ENCODE measurements at regions not wholly inside any gene's neighbourhood (a gene's known extent, or its start where the extent isn't known, plus 50 kb on each side); places are given as distances from the start of the nearest gene placed in this dataset.

DNA sequence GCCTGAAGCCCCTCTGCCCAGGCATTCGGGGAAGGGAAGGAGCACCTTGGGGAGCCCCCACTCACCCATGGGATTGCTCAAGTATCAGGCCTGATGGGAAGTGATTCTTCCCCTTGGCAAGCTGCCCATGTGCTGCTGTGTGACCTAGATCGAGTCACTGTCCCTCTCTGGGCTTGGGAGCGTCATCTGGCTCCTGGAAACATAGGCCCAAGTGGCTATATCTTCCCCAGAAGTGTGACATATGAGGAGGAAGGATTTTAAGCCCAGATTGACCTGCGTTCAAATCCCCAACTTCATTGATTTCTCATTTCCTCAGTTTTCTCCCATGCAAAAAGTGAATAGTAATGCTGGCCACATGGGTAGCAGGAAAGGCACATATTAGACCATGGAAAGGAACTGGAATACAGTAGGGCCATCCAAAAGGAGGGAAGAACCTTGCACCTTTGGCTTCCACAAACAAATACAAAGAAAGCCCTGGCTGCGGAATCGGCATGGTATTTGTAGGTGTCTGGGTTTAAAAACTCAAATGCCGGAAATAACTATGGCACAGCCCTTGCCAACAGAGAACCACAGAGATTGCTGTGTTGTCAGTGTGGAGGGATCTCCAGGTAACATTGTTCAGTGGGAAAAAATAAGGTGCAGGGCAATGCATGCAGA lies 169.5 kb upstream of the ZMIZ1 start:
- H3K4me2 ChIP-seq = no peak overlapping the region

DNA sequence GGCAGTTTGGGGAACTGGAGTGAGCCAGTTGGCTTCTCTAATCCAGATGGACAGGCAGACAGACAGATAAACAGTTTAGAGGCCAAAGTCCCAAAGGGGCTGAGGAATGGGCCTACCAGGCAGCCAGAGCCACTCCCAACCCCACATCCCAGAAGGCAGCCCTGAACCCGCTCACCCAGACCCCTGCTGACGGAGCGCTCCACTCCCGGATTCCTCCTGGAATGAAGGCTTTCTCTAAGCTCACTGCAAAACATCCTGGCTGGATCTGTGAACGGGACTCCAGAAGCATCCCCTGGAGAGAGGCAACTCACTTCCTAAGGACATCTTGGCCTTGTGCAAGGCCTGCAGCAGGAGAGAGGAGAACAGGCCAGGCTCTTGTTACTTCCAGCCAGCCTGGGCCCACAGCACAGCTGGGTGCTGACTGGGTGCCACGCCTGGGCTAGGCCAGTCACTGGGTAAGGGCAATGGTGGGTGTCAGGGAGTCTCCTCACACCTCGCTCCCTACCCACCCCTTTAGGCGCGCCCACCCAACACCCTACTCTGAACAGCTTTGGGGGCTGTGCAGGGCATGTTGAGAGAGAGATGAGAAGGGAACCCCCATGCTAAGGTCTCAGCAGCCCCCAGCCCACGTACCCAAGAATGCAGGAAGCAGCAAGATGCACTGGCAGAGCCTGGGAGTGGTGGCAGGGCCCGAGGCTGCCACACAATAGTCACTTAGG lies 168.6 kb upstream of the ZMIZ1 start:
- Histone ChIP-seq H3K27ac (no peak overlapping the region), H4K20me1 (no peaks in the 10 kb centered on the region), H3K27me3 (no peaks in the 10 kb centered on the region), H3K4me3 (no peak overlapping the region), H3K36me3 (no peaks in the 10 kb centered on the region), H3K9ac (no peak overlapping the region), H3K9me3 (replicated peaks in 1 of 11) (peaks cover 4 to 20% (median 14%) of the 10 kb centered on the region in 11 experiments; a peak in 20 of 22 replicates), H3K4me2 (no peak overlapping the region), H3K4me1 (peaks cover 0 to 5% (median 4%) of the 10 kb centered on the region in 10 experiments; a peak in 11 of 20 replicates)
- no peak for TF ChIP-seq Cebpa-rat (IDR thresholded peaks at IDR 0.05)

More for the DNA sequence above, 169.5 kb upstream of the ZMIZ1 start:
- no peak overlapping the region for H3K27ac ChIP-seq
- H3K27me3 ChIP-seq = no peaks in the 10 kb centered on the region
- no peak overlapping the region for H3K4me3 ChIP-seq
- H3K9ac ChIP-seq = no peak overlapping the region
- H3K36me3 ChIP-seq = no peaks in the 10 kb centered on the region
- H3K4me1 ChIP-seq = peaks cover 0 to 11% (median 7%) of the 10 kb centered on the region in 10 experiments; a peak in 11 of 20 replicates
- no peak for TF ChIP-seq Cebpa-rat (IDR thresholded peaks at IDR 0.05)
- no peaks in the 10 kb centered on the region for H4K20me1 ChIP-seq
- peaks cover 4 to 20% (median 14%) of the 10 kb centered on the region in 11 experiments; a peak in 20 of 22 replicates for H3K9me3 ChIP-seq (replicated peaks in 1 of 11)

DNA sequence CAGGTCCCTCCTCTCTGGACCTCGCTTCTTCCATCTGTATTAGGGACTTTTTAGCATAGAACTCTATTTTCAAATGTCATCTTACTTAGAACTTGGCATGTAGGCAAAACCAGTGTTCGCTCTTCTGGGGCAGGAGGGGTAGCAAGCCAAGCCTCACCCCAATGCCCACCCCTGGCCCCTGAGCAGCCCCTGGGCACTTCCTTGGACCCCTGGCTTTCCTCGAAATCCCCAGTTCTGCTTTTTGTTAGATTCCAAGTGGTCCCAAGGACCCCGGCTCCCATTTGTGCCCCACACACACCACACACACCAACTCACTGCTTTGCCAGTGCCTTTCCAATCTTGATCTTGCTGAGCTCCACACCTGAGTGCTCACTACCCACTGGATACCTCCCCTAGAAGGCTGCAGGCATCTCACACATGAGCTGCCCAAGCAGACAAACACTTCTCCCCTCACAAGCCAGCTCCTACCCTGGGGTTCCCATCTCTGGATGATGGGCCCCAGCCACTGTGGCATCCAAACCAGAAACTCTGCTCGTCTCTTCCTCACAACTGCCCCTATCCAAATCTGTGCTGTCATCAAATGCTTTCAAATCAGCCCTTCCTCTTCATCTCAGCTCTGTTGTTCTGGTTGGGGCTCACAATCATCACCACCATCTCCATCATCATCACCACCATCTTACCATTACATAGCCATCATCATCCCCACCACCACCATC lies 167.9 kb upstream of the ZMIZ1 start:
- no peak overlapping the region for H3K9ac ChIP-seq
- no peaks in the 10 kb centered on the region for H3K4me1 ChIP-seq
- H3K4me3 ChIP-seq = no peak overlapping the region
- no peak for TF ChIP-seq Cebpa-rat (IDR thresholded peaks at IDR 0.05)
- no peaks in the 10 kb centered on the region for H4K20me1 ChIP-seq
- H3K27ac ChIP-seq = no peak overlapping the region
- H3K9me3 ChIP-seq (replicated peaks in 1 of 11) = peaks cover 4 to 20% (median 14%) of the 10 kb centered on the region in 11 experiments; a peak in 20 of 22 replicates
- no peak overlapping the region for H3K4me2 ChIP-seq
- no peaks in the 10 kb centered on the region for H3K27me3 ChIP-seq
- no peaks in the 10 kb centered on the region for H3K36me3 ChIP-seq

DNA sequence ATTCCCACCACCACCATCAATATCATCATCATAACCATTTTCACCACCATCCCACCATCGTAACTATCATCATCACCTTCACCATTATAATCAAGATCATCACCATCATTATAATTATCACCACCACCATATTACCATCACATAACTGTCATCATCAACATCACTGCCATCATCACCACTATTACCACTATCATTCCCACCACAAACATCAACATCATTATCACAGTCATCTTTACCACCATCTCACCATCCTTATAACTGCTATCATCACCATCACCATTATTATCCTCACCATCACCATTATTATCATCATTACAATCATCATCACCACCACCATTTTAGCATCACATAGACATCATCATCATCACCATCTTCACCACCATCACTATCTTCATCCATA lies 167.1 kb upstream of the ZMIZ1 start:
- no peak overlapping the region for H3K4me3 ChIP-seq
- no peaks in the 10 kb centered on the region for H3K4me1 ChIP-seq
- H3K9ac ChIP-seq = no peak overlapping the region
- no peaks in the 10 kb centered on the region for H3K36me3 ChIP-seq
- no peaks in the 10 kb centered on the region for H3K27me3 ChIP-seq
- H4K20me1 ChIP-seq = no peaks in the 10 kb centered on the region; a peak in 1 of 22 replicates
- H3K9me3 ChIP-seq (replicated peaks in 1 of 11) = peaks cover 4 to 20% (median 14%) of the 10 kb centered on the region in 11 experiments; a peak in 20 of 22 replicates
- H3K4me2 ChIP-seq = no peak overlapping the region
- no peak for TF ChIP-seq Cebpa-rat (IDR thresholded peaks at IDR 0.05)
- H3K27ac ChIP-seq = no peak overlapping the region

DNA sequence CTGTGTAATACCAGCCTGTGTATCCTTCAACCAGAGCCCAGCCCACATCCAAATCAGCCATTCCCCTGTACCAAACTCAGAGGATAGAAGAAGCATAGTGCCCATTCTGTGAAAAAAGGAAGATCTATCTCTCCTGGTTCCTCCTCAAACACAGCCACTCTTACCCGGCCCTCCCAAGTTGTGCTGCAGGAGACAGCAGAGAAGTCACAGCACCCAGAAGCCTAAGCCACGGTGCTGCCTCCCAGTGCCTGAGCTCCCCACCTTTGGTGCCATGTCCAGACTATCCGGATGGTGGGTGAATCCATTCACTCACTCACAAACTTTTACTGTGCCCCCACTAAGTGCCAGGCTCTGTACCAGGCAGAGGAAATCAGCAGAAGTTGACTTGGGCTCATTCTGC lies 166.0 kb upstream of the ZMIZ1 start:
- no peak overlapping the region for H3K9ac ChIP-seq
- H3K27ac ChIP-seq = no peak overlapping the region
- H3K36me3 ChIP-seq = no peaks in the 10 kb centered on the region
- no peak overlapping the region for H3K4me2 ChIP-seq
- H3K4me1 ChIP-seq = peaks cover 0 to 5% (median 0%) of the 10 kb centered on the region in 10 experiments; a peak in 2 of 20 replicates
- no peak overlapping the region for H3K4me3 ChIP-seq
- no peaks in the 10 kb centered on the region for H3K27me3 ChIP-seq
- TF ChIP-seq Cebpa-rat (IDR thresholded peaks at IDR 0.05) = no peak
- peaks cover 4 to 12% (median 9%) of the 10 kb centered on the region in 11 experiments; a peak in 20 of 22 replicates for H3K9me3 ChIP-seq (replicated peaks in 1 of 11)
- no peaks in the 10 kb centered on the region; a peak in 2 of 22 replicates for H4K20me1 ChIP-seq

DNA sequence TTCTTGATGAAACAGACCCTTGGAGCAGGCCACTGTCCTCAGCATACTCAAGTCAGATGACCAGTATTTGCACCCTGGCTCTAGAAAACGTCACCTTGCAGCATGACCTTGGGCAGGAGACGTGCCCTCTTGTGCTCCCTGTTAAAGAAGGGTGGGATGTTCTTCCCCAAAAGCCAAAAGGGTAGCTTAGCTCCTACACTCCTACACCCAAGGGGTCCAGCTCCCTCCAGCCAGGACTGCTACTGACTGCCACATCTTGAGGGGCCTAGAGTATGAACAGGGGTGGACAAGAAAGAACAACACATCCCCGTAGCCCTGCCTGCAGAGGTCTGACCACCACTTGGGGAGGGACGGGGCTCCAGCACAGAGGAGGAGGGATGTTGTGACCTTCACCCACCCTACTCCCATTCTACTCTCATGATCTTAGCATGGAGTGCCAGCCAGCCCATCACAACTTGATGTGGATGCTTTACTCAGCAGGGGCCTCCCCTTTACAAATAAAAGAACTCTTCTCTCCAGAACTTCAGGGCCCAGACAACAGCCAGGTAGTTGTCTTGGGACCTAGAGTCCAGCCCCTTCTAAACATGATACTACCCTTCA lies 165.3 kb upstream of the ZMIZ1 start:
- Histone ChIP-seq H3K27me3 (no peaks in the 10 kb centered on the region), H3K4me2 (no peak overlapping the region), H3K27ac (no peak overlapping the region), H3K9me3 (replicated peaks in 1 of 11) (peaks cover 0 to 6% (median 2%) of the 10 kb centered on the region in 11 experiments; a peak in 17 of 22 replicates), H3K9ac (no peak overlapping the region), H3K36me3 (no peaks in the 10 kb centered on the region), H4K20me1 (no peaks in the 10 kb centered on the region; a peak in 2 of 22 replicates), H3K4me1 (peaks cover 0 to 5% (median 0%) of the 10 kb centered on the region in 10 experiments; a peak in 2 of 20 replicates), H3K4me3 (no peak overlapping the region)
- no peak for TF ChIP-seq Cebpa-rat (IDR thresholded peaks at IDR 0.05)

DNA sequence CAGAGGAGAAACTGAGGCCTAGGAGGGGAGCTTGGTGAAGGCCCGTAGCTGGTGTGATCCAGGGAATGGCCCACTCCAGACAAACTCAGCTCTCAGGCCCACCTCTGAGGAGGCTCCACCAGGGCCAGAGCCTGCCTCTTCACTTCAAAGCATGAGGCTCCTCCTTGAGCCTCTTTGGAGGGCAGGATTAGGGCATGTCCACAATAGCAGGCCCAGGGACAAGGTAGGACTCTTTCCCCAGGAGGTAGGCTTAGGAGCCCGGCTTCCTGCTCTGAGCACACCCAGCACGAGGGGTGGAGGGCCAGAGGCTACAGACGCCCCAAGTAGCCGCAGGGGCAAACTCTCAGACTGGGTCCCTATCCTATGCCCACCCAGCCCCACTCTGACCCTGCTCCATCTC lies 164.6 kb upstream of the ZMIZ1 start:
- H3K4me2 ChIP-seq = no peak overlapping the region
- no peak overlapping the region for H3K4me3 ChIP-seq
- H3K36me3 ChIP-seq = no peaks in the 10 kb centered on the region
- no peaks in the 10 kb centered on the region for H3K27me3 ChIP-seq
- no peaks in the 10 kb centered on the region; a peak in 2 of 22 replicates for H4K20me1 ChIP-seq
- H3K9me3 ChIP-seq (replicated peaks in 1 of 11) = no peaks in the 10 kb centered on the region
- peaks cover 0 to 5% (median 0%) of the 10 kb centered on the region in 10 experiments; a peak in 2 of 20 replicates for H3K4me1 ChIP-seq
- no peak for TF ChIP-seq Cebpa-rat (IDR thresholded peaks at IDR 0.05)
- H3K27ac ChIP-seq = no peak overlapping the region
- no peak overlapping the region for H3K9ac ChIP-seq

DNA sequence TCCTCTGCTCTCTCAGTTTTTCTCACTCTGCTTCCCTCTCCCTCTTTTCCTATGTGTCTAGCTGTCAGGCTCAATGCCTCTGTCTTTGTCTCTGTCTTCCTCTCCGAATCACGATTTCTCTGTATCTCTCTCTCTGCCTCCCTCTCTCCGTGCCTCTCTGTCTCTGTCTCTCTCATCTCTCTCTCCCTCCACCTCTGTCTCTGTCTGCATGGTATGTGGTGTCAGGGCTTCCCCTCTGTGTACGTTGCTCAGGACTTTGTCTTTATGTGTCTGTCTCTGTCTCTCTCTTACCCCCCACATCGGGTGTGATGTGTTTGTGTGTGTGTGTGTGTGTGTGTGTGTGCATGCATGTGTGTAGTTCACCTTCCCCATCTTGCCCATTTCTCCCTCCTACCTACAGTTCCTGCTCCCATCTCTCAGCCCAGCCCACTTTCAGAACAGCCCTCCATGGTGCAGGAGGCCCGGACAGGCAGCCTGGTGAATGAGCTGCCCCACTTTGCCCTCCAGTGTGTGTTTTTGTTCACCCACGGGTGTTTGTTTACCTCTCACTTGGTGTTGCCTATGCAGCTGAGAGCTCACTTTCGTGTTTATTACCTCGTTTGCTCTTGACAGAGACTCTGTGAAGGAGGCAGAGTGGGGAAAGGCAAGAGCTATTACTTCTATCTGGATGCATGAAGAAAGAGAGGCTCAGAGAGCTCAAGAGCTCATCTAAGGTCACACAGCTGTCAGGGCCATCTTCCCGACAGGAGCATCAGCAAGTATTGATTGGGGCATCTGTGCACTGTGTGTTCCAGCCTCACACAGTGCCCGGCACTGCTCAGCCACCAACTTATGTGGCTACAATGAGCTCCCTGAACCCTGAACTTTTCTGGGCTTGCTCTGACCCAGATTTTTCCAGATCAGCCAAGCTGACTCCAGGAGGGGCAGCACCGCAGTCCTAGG lies 163.5 kb upstream of the ZMIZ1 start:
- Histone ChIP-seq H4K20me1 (no peaks in the 10 kb centered on the region; a peak in 2 of 22 replicates), H3K36me3 (no peaks in the 10 kb centered on the region), H3K9ac (no peak overlapping the region), H3K27ac (no peak overlapping the region), H3K27me3 (no peaks in the 10 kb centered on the region), H3K9me3 (replicated peaks in 1 of 11) (no peaks in the 10 kb centered on the region), H3K4me1 (peaks cover 0 to 5% (median 0%) of the 10 kb centered on the region in 10 experiments; a peak in 2 of 20 replicates), H3K4me2 (no peak overlapping the region), H3K4me3 (no peak overlapping the region)
- no peak for TF ChIP-seq Cebpa-rat (IDR thresholded peaks at IDR 0.05)

Data from BLaER1 treated with 17β-estradiol and CSF1 and Interleukin-3, amounts not matched to agents 10 nM and 100 nM (cell line).